DND-41 (cell line): ENCODE measurements at regions not wholly inside any gene's neighbourhood (a gene's known extent, or its start where the extent isn't known, plus 50 kb on each side); places are given as distances from the start of the nearest gene placed in this dataset.

Source experiments
- CTCF ChIP-seq: IDR thresholded peaks from 2 replicates; pipeline ENCODE4 v1.5.1; 2012; ENCODE audit warnings: borderline replicate concordance, low read length, moderate library complexity, mild to moderate bottlenecking; ENCODE audit not compliant: poor library complexity, severe bottlenecking; ENCODE audit errors: extremely low read depth
- EZH2 ChIP-seq: IDR thresholded peaks from 3 replicates; pipeline ENCODE4 v1.6.1; 2012; ENCODE audit warnings: borderline replicate concordance, low read depth, mild to moderate bottlenecking, moderate library complexity, low read length, inconsistent platforms; ENCODE audit not compliant: severe bottlenecking

DNA sequence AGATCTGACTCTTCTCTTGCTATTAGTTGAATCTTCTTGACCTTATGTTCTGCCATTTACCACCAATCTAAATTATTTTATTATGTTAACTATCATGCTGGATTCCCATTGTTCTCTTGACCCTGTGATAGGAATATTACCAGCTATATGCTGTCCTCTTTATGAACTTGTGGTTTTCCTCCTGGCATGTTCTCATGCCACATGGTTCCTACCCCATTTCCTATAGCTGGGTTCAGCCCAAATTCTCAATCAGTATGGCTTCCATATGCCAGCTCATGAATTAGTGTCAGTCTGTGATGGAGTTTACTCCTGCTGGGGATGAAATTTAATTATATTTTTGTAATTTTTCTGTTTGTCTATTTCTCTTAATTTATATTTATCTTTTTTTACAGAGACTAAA is 430.5 kb downstream of the SMARCA1 start:
- TF ChIP-seq CTCF: no peak
- no peak for TF ChIP-seq EZH2
